ENCODE measurements at regions not wholly inside any gene's neighbourhood (a gene's known extent, or its start where the extent isn't known, plus 50 kb on each side); places are given as distances from the start of the nearest gene placed in this dataset.

- no peak overlapping the region for H3K4me3 ChIP-seq (ENCODE audit: low read length)
- H3K9me3 ChIP-seq (replicated peaks; ENCODE audit: control insufficient read depth, low read depth, low read length): no peaks in the 10 kb centered on the region
- DNase-seq: no peak
- 83% methylated on average over 6 of the region's 6 CpGs for WGBS (ENCODE audit: insufficient coverage)
- H3K27ac ChIP-seq (ENCODE audit: low read length): no peak overlapping the region
- H3K27me3 ChIP-seq (ENCODE audit: control insufficient read depth, insufficient read depth, low read length): peaks cover 15% of the 10 kb centered on the region
- H3K4me1 ChIP-seq (ENCODE audit: control insufficient read depth, insufficient read depth, low read length): peaks cover 2% of the 10 kb centered on the region
- H3K36me3 ChIP-seq (ENCODE audit: control insufficient read depth, insufficient read depth, low read length): no peaks in the 10 kb centered on the region
Measured at GRCh38 chr15:69575387-69575786, 122.8 kb downstream of the RPLP1 start.

GRCh38 chr15:69576035-69576526, 123.5 kb downstream of the RPLP1 start:
- peak; percentile 38 for DNase-seq
- Histone ChIP-seq H3K27ac (ENCODE audit: low read length) (no peak overlapping the region), H3K36me3 (ENCODE audit: control insufficient read depth, insufficient read depth, low read length) (no peaks in the 10 kb centered on the region), H3K4me3 (ENCODE audit: low read length) (no peak overlapping the region), H3K4me1 (ENCODE audit: control insufficient read depth, insufficient read depth, low read length) (peaks cover 2% of the 10 kb centered on the region), H3K27me3 (ENCODE audit: control insufficient read depth, insufficient read depth, low read length) (peaks cover 15% of the 10 kb centered on the region), H3K9me3 (replicated peaks; ENCODE audit: control insufficient read depth, low read depth, low read length) (no peaks in the 10 kb centered on the region)
- WGBS (ENCODE audit: insufficient coverage): 73% methylated on average over 2 of the region's 3 CpGs

GRCh38 chr15:69576948-69577351, 124.3 kb downstream of the RPLP1 start:
- Histone ChIP-seq H3K4me1 (ENCODE audit: control insufficient read depth, insufficient read depth, low read length) (peaks cover 2% of the 10 kb centered on the region), H3K9me3 (replicated peaks; ENCODE audit: control insufficient read depth, low read depth, low read length) (no peaks in the 10 kb centered on the region), H3K27ac (ENCODE audit: low read length) (no peak overlapping the region), H3K27me3 (ENCODE audit: control insufficient read depth, insufficient read depth, low read length) (peaks cover 18% of the 10 kb centered on the region), H3K4me3 (ENCODE audit: low read length) (no peak overlapping the region), H3K36me3 (ENCODE audit: control insufficient read depth, insufficient read depth, low read length) (no peaks in the 10 kb centered on the region)
- no peak for DNase-seq
- no CpG with 5 or more reads among the region's 4 CpGs for WGBS (ENCODE audit: insufficient coverage)

- no peaks in the 10 kb centered on the region for H3K36me3 ChIP-seq (ENCODE audit: control insufficient read depth, insufficient read depth, low read length)
- no peak for DNase-seq
- H3K27ac ChIP-seq (ENCODE audit: low read length): no peak overlapping the region
- H3K27me3 ChIP-seq (ENCODE audit: control insufficient read depth, insufficient read depth, low read length): peaks cover 18% of the 10 kb centered on the region
- no peak overlapping the region for H3K4me3 ChIP-seq (ENCODE audit: low read length)
- no peaks in the 10 kb centered on the region for H3K9me3 ChIP-seq (replicated peaks; ENCODE audit: control insufficient read depth, low read depth, low read length)
- H3K4me1 ChIP-seq (ENCODE audit: control insufficient read depth, insufficient read depth, low read length): peaks cover 2% of the 10 kb centered on the region
- 40% methylated on average over 1 of the region's 7 CpGs for WGBS (ENCODE audit: insufficient coverage)
Measured at GRCh38 chr15:69577397-69577796, 124.8 kb downstream of the RPLP1 start.

- 99% methylated on average over 5 of the region's 9 CpGs for WGBS (ENCODE audit: insufficient coverage)
Measured at GRCh38 chr15:69578252-69578651, 125.6 kb downstream of the RPLP1 start.

GRCh38 chr15:69578787-69579583, 126.4 kb downstream of the RPLP1 start:
- WGBS (ENCODE audit: insufficient coverage): 68% methylated on average over 12 of the region's 15 CpGs

More at GRCh38 chr15:69578252-69578651, 125.6 kb downstream of the RPLP1 start:
- H3K4me3 ChIP-seq (ENCODE audit: low read length): no peak overlapping the region
- H3K36me3 ChIP-seq (ENCODE audit: control insufficient read depth, insufficient read depth, low read length): no peaks in the 10 kb centered on the region
- peaks cover 2% of the 10 kb centered on the region for H3K4me1 ChIP-seq (ENCODE audit: control insufficient read depth, insufficient read depth, low read length)
- DNase-seq: no peak
- H3K9me3 ChIP-seq (replicated peaks; ENCODE audit: control insufficient read depth, low read depth, low read length): no peaks in the 10 kb centered on the region
- H3K27me3 ChIP-seq (ENCODE audit: control insufficient read depth, insufficient read depth, low read length): peaks cover 18% of the 10 kb centered on the region
- H3K27ac ChIP-seq (ENCODE audit: low read length): no peak overlapping the region

GRCh38 chr15:69579950-69580618, 127.5 kb downstream of the RPLP1 start:
- no peak overlapping the region for H3K4me3 ChIP-seq (ENCODE audit: low read length)
- H3K4me1 ChIP-seq (ENCODE audit: control insufficient read depth, insufficient read depth, low read length): peaks cover 4% of the 10 kb centered on the region
- no peak for DNase-seq
- 0% methylated on average over 1 of the region's 7 CpGs for WGBS (ENCODE audit: insufficient coverage)
- H3K27ac ChIP-seq (ENCODE audit: low read length): no peak overlapping the region
- H3K27me3 ChIP-seq (ENCODE audit: control insufficient read depth, insufficient read depth, low read length): peaks cover 18% of the 10 kb centered on the region
- H3K9me3 ChIP-seq (replicated peaks; ENCODE audit: control insufficient read depth, low read depth, low read length): no peaks in the 10 kb centered on the region
- H3K36me3 ChIP-seq (ENCODE audit: control insufficient read depth, insufficient read depth, low read length): no peaks in the 10 kb centered on the region

More at GRCh38 chr15:69578787-69579583, 126.4 kb downstream of the RPLP1 start:
- H3K27ac ChIP-seq (ENCODE audit: low read length): no peak overlapping the region
- no peaks in the 10 kb centered on the region for H3K9me3 ChIP-seq (replicated peaks; ENCODE audit: control insufficient read depth, low read depth, low read length)
- H3K27me3 ChIP-seq (ENCODE audit: control insufficient read depth, insufficient read depth, low read length): peaks cover 18% of the 10 kb centered on the region
- peaks cover 4% of the 10 kb centered on the region for H3K4me1 ChIP-seq (ENCODE audit: control insufficient read depth, insufficient read depth, low read length)
- no peak overlapping the region for H3K4me3 ChIP-seq (ENCODE audit: low read length)
- H3K36me3 ChIP-seq (ENCODE audit: control insufficient read depth, insufficient read depth, low read length): no peaks in the 10 kb centered on the region
- DNase-seq: no peak

- peak; percentile 61 for DNase-seq
- Histone ChIP-seq H3K4me1 (ENCODE audit: control insufficient read depth, insufficient read depth, low read length) (peaks cover 2% of the 10 kb centered on the region), H3K4me3 (ENCODE audit: low read length) (no peak overlapping the region), H3K36me3 (ENCODE audit: control insufficient read depth, insufficient read depth, low read length) (no peaks in the 10 kb centered on the region), H3K9me3 (replicated peaks; ENCODE audit: control insufficient read depth, low read depth, low read length) (peaks cover 4% of the 10 kb centered on the region), H3K27me3 (ENCODE audit: control insufficient read depth, insufficient read depth, low read length) (peaks cover 11% of the 10 kb centered on the region), H3K27ac (ENCODE audit: low read length) (no peak overlapping the region)
- no CpG with 5 or more reads among the region's 3 CpGs for WGBS (ENCODE audit: insufficient coverage)
Measured at GRCh38 chr15:69583626-69584025, 131.0 kb downstream of the RPLP1 start.

GRCh38 chr15:69585937-69586336, 133.3 kb downstream of the RPLP1 start:
- Histone ChIP-seq H3K27me3 (ENCODE audit: control insufficient read depth, insufficient read depth, low read length) (peaks cover 3% of the 10 kb centered on the region), H3K4me1 (ENCODE audit: control insufficient read depth, insufficient read depth, low read length) (peaks cover 14% of the 10 kb centered on the region), H3K4me3 (ENCODE audit: low read length) (no peak overlapping the region), H3K9me3 (replicated peaks; ENCODE audit: control insufficient read depth, low read depth, low read length) (peaks cover 4% of the 10 kb centered on the region), H3K27ac (ENCODE audit: low read length) (no peak overlapping the region), H3K36me3 (ENCODE audit: control insufficient read depth, insufficient read depth, low read length) (no peaks in the 10 kb centered on the region)
- no peak for DNase-seq
- WGBS (ENCODE audit: insufficient coverage): 89% methylated on average over 1 of the region's 3 CpGs

- Histone ChIP-seq H3K4me3 (ENCODE audit: low read length) (no peak overlapping the region), H3K36me3 (ENCODE audit: control insufficient read depth, insufficient read depth, low read length) (no peaks in the 10 kb centered on the region), H3K4me1 (ENCODE audit: control insufficient read depth, insufficient read depth, low read length) (peaks cover 15% of the 10 kb centered on the region), H3K27me3 (ENCODE audit: control insufficient read depth, insufficient read depth, low read length) (no peaks in the 10 kb centered on the region), H3K27ac (ENCODE audit: low read length) (no peak overlapping the region), H3K9me3 (replicated peaks; ENCODE audit: control insufficient read depth, low read depth, low read length) (peaks cover 4% of the 10 kb centered on the region)
- DNase-seq: no peak
- WGBS (ENCODE audit: insufficient coverage): 91% methylated on average over 7 of the region's 9 CpGs
Measured at GRCh38 chr15:69586721-69587120, 134.1 kb downstream of the RPLP1 start.
